ENCODE measurements at regions not wholly inside any gene's neighbourhood (a gene's known extent, or its start where the extent isn't known, plus 50 kb on each side); places are given as distances from the start of the nearest gene placed in this dataset.

DNA sequence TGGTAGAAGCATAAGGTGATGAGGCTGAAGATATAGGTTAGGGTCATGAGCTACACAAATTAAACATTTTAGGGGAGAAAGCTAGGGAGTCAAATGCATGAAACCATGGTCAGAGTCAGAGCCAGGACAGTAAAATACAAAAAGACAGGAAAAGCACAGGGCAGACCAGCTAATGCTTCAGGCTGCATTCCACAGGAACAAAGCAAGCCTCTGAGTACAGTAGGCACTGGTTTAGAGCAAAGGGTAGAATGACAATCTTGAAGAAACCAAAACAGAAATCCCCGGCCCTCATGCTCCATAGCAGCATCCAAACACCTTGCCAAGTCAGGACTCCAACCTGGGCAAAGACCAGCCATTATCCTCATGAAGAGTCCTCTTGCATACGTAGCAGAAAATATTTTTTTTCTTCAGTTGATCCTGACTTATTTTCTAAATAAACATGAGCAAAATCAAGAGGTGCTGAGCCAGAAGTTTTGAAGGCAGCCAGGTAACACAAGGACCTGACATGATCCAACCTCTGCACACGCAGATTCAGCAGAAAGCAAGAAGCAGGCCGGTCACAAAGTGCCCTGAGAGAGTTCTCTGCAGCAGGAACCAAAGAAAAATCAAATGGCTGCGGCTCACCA is 273.1 kb downstream of the TTLL7 start:
- TF ChIP-seq CTCF (conservative IDR thresholded peaks at IDR 0.05; ENCODE audit: low read depth, low read length) (no peak), CEBPB (IDR thresholded peaks at IDR 0.05; ENCODE audit: low read depth, low read length) (no peak)
